Vagina (tissue), 2 donors: ENCODE measurements at regions not wholly inside any gene's neighbourhood (a gene's known extent, or its start where the extent isn't known, plus 50 kb on each side); places are given as distances from the start of the nearest gene placed in this dataset.

Experiments used
- CTCF ChIP-seq, 3 experiments: fragments of 450-650 bp in 2 of 3; fragments of 200-600 bp in 1 of 3; sonication (generic) in 1 of 3; IDR thresholded peaks; one replicate each; pipeline ENCODE4 v1.5.1; 2017 to 2019; ENCODE audit warnings: antibody characterized with exemption in 3 of 3, mild to moderate bottlenecking in 2 of 3, moderate library complexity in 2 of 3
- POLR2A ChIP-seq, 2 donors: fragments of 450-650 bp; IDR thresholded peaks; one replicate each; pipeline ENCODE4 v1.6.1; 2017; ENCODE audit warnings: antibody characterized with exemption in 2 of 2, mild to moderate bottlenecking in 2 of 2, moderate library complexity in 2 of 2

GRCh38 chr13:82118589-82118988, 1763.7 kb downstream of the SLITRK1 start:
- TF ChIP-seq POLR2A (IDR thresholded peaks at IDR 0.05) (no peak), CTCF (IDR thresholded peaks at IDR 0.05) (no peak)
